H1 (cell line): ENCODE measurements at regions not wholly inside any gene's neighbourhood (a gene's known extent, or its start where the extent isn't known, plus 50 kb on each side); places are given as distances from the start of the nearest gene placed in this dataset.

Experiments
- CTCF ChIA-PET: fragments of 300-600 bp; sonication (Branson Sonifier 250); formaldehyde crosslinking; loops from one replicate; lab custom pipeline; 2021; ENCODE audit not compliant: partially characterized antibody; lab: Charles Lee
- POLR2A ChIA-PET: fragments of 300-600 bp; sonication (Branson Sonifier 250); formaldehyde crosslinking; loops from one replicate; lab custom pipeline; 2021; ENCODE audit warnings: inconsistent platforms; ENCODE audit not compliant: partially characterized antibody; lab: Charles Lee
- DNase-seq, 2 experiments: peaks; one replicate each; pipeline versions ENCODE4 v3.0.0 to v3.0.0-alpha.2; 2010 to 2022; ENCODE audit warnings: low spot score in 2 of 2, low read depth in 1 of 2, mixed read lengths in 1 of 2
- FAIRE-seq: peaks from 2 replicates; lab custom pipeline; 2011; peaks lifted over from hg19 to GRCh38; lab: Jason Lieb, UNC
- H2AFZ ChIP-seq: 2 replicates; pipeline ENCODE4 v1.8.1; 2012; ENCODE audit warnings: low read length, inconsistent platforms
- H2AK5ac ChIP-seq: 2 replicates; pipeline ENCODE4 v1.6.1; 2013; ENCODE audit warnings: low read depth, low read length
- H2BK120ac ChIP-seq: replicated peaks from 2 replicates; pipeline ENCODE3; 2013; ENCODE audit warnings: low read depth, low read length, inconsistent platforms
- H2BK12ac ChIP-seq: 2 replicates; pipeline ENCODE4 v1.6.1; 2013; ENCODE audit warnings: low read depth, low read length
- H2BK15ac ChIP-seq: 2 replicates; pipeline ENCODE4 v1.6.1; 2013; ENCODE audit warnings: low read length
- H2BK20ac ChIP-seq: 2 replicates; pipeline ENCODE4 v1.6.1; 2013; ENCODE audit warnings: low read length
- H2BK5ac ChIP-seq: 2 replicates; pipeline ENCODE4 v1.6.1; 2013; ENCODE audit warnings: low read depth, low read length
- H3K14ac ChIP-seq: 2 replicates; pipeline ENCODE4 v1.6.1; 2013; ENCODE audit warnings: inconsistent platforms; ENCODE audit not compliant: insufficient read length
- H3K18ac ChIP-seq: 2 replicates; pipeline ENCODE4 v1.6.1; 2013; ENCODE audit warnings: low read length; ENCODE audit errors: extremely low read depth
- H3K23ac ChIP-seq: 2 replicates; pipeline ENCODE4 v1.6.1; 2013; ENCODE audit warnings: inconsistent platforms; ENCODE audit not compliant: insufficient read length
- H3K23me2 ChIP-seq: 2 replicates; pipeline ENCODE4 v1.6.1; 2013; ENCODE audit warnings: low read depth, low read length
- H3K27ac ChIP-seq: 2 replicates; pipeline ENCODE4 v1.6.1; 2011; ENCODE audit warnings: low read depth, low read length, inconsistent platforms
- H3K27me3 ChIP-seq, 4 experiments: replicated peaks in 1 of 4; 1 replicate in 1 of 4; 2 replicates in 3 of 4; pipeline versions ENCODE4 v1.6.1 to v1.8.1; 2011 to 2013; ENCODE audit warnings: low read length in 3 of 4, mild to moderate bottlenecking in 3 of 4, inconsistent platforms in 2 of 4, mixed read lengths in 2 of 4, moderate library complexity in 1 of 4; ENCODE audit not compliant: control insufficient read depth in 3 of 4, insufficient read depth in 3 of 4; ENCODE audit errors: extremely low read depth in 1 of 4
- H3K36me3 ChIP-seq, 4 experiments: 2 replicates each; pipeline versions ENCODE4 v1.6.1 to v1.8.1; 2011 to 2013; ENCODE audit warnings: mild to moderate bottlenecking in 4 of 4, low read length in 3 of 4, moderate library complexity in 2 of 4, control low read depth in 1 of 4, inconsistent platforms in 1 of 4; ENCODE audit not compliant: insufficient read depth in 4 of 4, control insufficient read depth in 2 of 4
- H3K4ac ChIP-seq: replicated peaks from 2 replicates; pipeline ENCODE3; 2013; ENCODE audit warnings: low read length, low read depth, mixed read lengths, inconsistent platforms; ENCODE audit not compliant: insufficient read length
- H3K4me1 ChIP-seq, 4 experiments: replicated peaks in 1 of 4; 1 replicate in 1 of 4; 2 replicates in 3 of 4; pipeline versions ENCODE4 v1.6.1 to v1.8.1; 2011 to 2013; ENCODE audit warnings: low read length in 3 of 4, inconsistent platforms in 2 of 4, mixed read lengths in 1 of 4; ENCODE audit not compliant: insufficient read depth in 4 of 4, control insufficient read depth in 3 of 4
- H3K4me2 ChIP-seq, 2 experiments: 2 replicates each; pipeline versions ENCODE4 v1.6.1 to v1.8.1; 2011 to 2013; ENCODE audit warnings: low read depth in 2 of 2, low read length in 2 of 2, control low read depth in 1 of 2, inconsistent platforms in 1 of 2, mild to moderate bottlenecking in 1 of 2; ENCODE audit not compliant: insufficient read depth in 1 of 2
- H3K4me3 ChIP-seq, 4 experiments: fragments of 200-600, 300-600 bp in 1 of 4; sonication (generic), shearing (Covaris generic), sonication (Bioruptor Twin) in 1 of 4; 2 replicates each; pipeline versions ENCODE4 v1.5.1 to v1.8.1; 2011 to 2016; ENCODE audit warnings: low read length in 4 of 4, low read depth in 3 of 4, control low read depth in 2 of 4, inconsistent platforms in 2 of 4, mild to moderate bottlenecking in 2 of 4, mixed read lengths in 1 of 4, moderate library complexity in 1 of 4; ENCODE audit not compliant: insufficient read depth in 2 of 4; ENCODE audit errors: extremely low read depth in 1 of 4
- H3K56ac ChIP-seq: replicated peaks from 2 replicates; pipeline ENCODE3; 2013; ENCODE audit warnings: low read depth, mild to moderate bottlenecking, mixed read lengths, low read length, inconsistent platforms; ENCODE audit not compliant: insufficient read length
- H3K79me1 ChIP-seq: 2 replicates; pipeline ENCODE4 v1.6.1; 2013; ENCODE audit warnings: low read depth, low read length, control low read depth
- H3K79me2 ChIP-seq, 2 experiments: 2 replicates each; pipeline versions ENCODE4 v1.6.1 to v1.8.1; 2012 to 2013; ENCODE audit warnings: low read length in 2 of 2, mild to moderate bottlenecking in 2 of 2, inconsistent platforms in 1 of 2; ENCODE audit not compliant: insufficient read depth in 2 of 2, control insufficient read depth in 1 of 2
- H3K9ac ChIP-seq, 4 experiments: replicated peaks in 1 of 4; 1 replicate in 1 of 4; 2 replicates in 3 of 4; pipeline versions ENCODE4 v1.6.1 to v1.8.1; 2011 to 2013; ENCODE audit warnings: low read depth in 3 of 4, low read length in 3 of 4, control low read depth in 2 of 4, mild to moderate bottlenecking in 2 of 4, moderate library complexity in 2 of 4, inconsistent platforms in 1 of 4; ENCODE audit errors: extremely low read depth in 1 of 4
- H3K9me3 ChIP-seq, 2 experiments: 2 replicates each; pipeline versions ENCODE4 v1.6.1 to v1.8.1; 2012 to 2013; ENCODE audit warnings: mild to moderate bottlenecking in 2 of 2, moderate library complexity in 2 of 2, control low read depth in 1 of 2, inconsistent platforms in 1 of 2, low read depth in 1 of 2, low read length in 1 of 2, mixed read lengths in 1 of 2; ENCODE audit not compliant: insufficient read depth in 2 of 2
- H4K20me1 ChIP-seq, 2 experiments: replicated peaks in 1 of 2; 2 replicates each; pipeline versions ENCODE3 to v1.8.1; 2011 to 2013; ENCODE audit warnings: inconsistent platforms in 2 of 2, low read length in 2 of 2, mild to moderate bottlenecking in 1 of 2; ENCODE audit not compliant: insufficient read depth in 2 of 2, control insufficient read depth in 1 of 2
- H4K5ac ChIP-seq: 2 replicates; pipeline ENCODE4 v1.6.1; 2013; ENCODE audit warnings: low read length, low read depth, mixed read lengths, inconsistent platforms; ENCODE audit not compliant: insufficient read length
- H4K8ac ChIP-seq: 2 replicates; pipeline ENCODE4 v1.8.0; 2013; ENCODE audit warnings: mild to moderate bottlenecking, moderate library complexity, low read length, inconsistent platforms; ENCODE audit not compliant: insufficient read depth; ENCODE audit errors: extremely low read depth
- H4K91ac ChIP-seq: replicated peaks from 2 replicates; pipeline ENCODE3; 2013; ENCODE audit warnings: low read length, mixed read lengths, inconsistent platforms; ENCODE audit not compliant: insufficient read length
- GTF2F1 ChIP-seq: IDR thresholded peaks from 2 replicates; pipeline ENCODE4 v1.6.1; 2012; ENCODE audit warnings: low read depth, low read length, improper control_type of control experiment, borderline replicate concordance
- KDM4A ChIP-seq: IDR thresholded peaks from one replicate; pipeline ENCODE4 v1.7.1; 2012; ENCODE audit warnings: low read depth, mild to moderate bottlenecking, moderate library complexity, low read length, inconsistent platforms; ENCODE audit not compliant: severe bottlenecking
- POLR2AphosphoS5 ChIP-seq: IDR thresholded peaks from 2 replicates; pipeline ENCODE4 v1.6.1; 2011; ENCODE audit warnings: low read depth, low read length
- RXRA ChIP-seq: IDR thresholded peaks from 2 replicates; pipeline ENCODE4 v1.6.1; 2011; ENCODE audit warnings: low read depth, mild to moderate bottlenecking, low read length, moderate library complexity; ENCODE audit not compliant: insufficient read depth
- SP4 ChIP-seq: IDR thresholded peaks from 2 replicates; pipeline ENCODE4 v1.6.1; 2012; ENCODE audit warnings: low read length, inconsistent platforms
- ZNF274 ChIP-seq: IDR thresholded peaks from 2 replicates; pipeline ENCODE4 v1.7.0; 2012; ENCODE audit warnings: low read length, borderline replicate concordance; ENCODE audit errors: extremely low read depth
- WGBS, 2 experiments: shearing (Covaris generic) in 1 of 2; methylation state at CpG; one replicate each; pipeline versions ENCODE4 v1.1.6 to v1.1.7; 2013 to 2015; ENCODE audit warnings: low lambda C conversion rate in 2 of 2, mixed read lengths in 2 of 2, inconsistent platforms in 1 of 2, low coverage in 1 of 2, missing lambda C conversion rate in 1 of 2; ENCODE audit not compliant: insufficient replicate concordance in 2 of 2, insufficient coverage in 1 of 2, insufficient read length in 1 of 2; ENCODE audit errors: extremely low coverage in 1 of 2, missing lambda C conversion rate in 1 of 2; 5-methylcytosine and 5-hydroxymethylcytosine counted together

- H3K36me3 ChIP-seq = no peaks in the 10 kb centered on the region
- 93% methylated on average over 15 of the region's 17 CpGs; no CpG with 5 or more reads in 1 of the 2 experiments for WGBS, 2 experiments
- H2BK20ac ChIP-seq = no peak overlapping the region
- no peak overlapping the region for H3K27ac ChIP-seq
- no peaks in the 10 kb centered on the region for H4K20me1 ChIP-seq
- no peak overlapping the region for H3K14ac ChIP-seq
- H2BK5ac ChIP-seq = no peak overlapping the region
- no peak overlapping the region; the same call in 1 of the 2 replicates for H4K8ac ChIP-seq
- H2AK5ac ChIP-seq = no peak overlapping the region
- H4K5ac ChIP-seq = no peak overlapping the region
- no peaks in the 10 kb centered on the region for H3K79me1 ChIP-seq
- H3K4me1 ChIP-seq = no peaks in the 10 kb centered on the region
- TF ChIP-seq ZNF274 (no peak), SP4 (no peak), KDM4A (no peak), RXRA (no peak), GTF2F1 (no peak), POLR2AphosphoS5 (no peak)
- TF ChIP-seq, all 59 proteins: peak for 0
- no peak overlapping the region for H3K18ac ChIP-seq
- no peak overlapping the region for H4K91ac ChIP-seq
- H2BK12ac ChIP-seq = no peak overlapping the region
- H3K79me2 ChIP-seq = no peaks in the 10 kb centered on the region
- no peaks in the 10 kb centered on the region for H3K27me3 ChIP-seq
- DNase-seq (no peak), FAIRE-seq (no peak)
- ChIA-PET POLR2A (no interaction called here), CTCF (interaction anchor here (1.0 to 1.3 kb wide), 2 partner anchors 8 to 325 kb away, joined by 3 read pairs; no protein-coding TSS in a partner anchor)
- H3K9ac ChIP-seq = no peak overlapping the region
- peaks cover 2% of the 10 kb centered on the region; the same call in 1 of the 2 replicates for H3K23me2 ChIP-seq
- H2AFZ ChIP-seq = no peak overlapping the region
- H3K9me3 ChIP-seq = no peaks in the 10 kb centered on the region
- no peak overlapping the region for H3K4me3 ChIP-seq
- H3K4me2 ChIP-seq = no peak overlapping the region
- no peak overlapping the region for H3K4ac ChIP-seq
- H3K56ac ChIP-seq = no peak overlapping the region
- no peak overlapping the region for H2BK15ac ChIP-seq
- H3K23ac ChIP-seq = no peak overlapping the region
- no peak overlapping the region for H2BK120ac ChIP-seq
These were observed 553.6 kb downstream of the TCERG1L start for GRCh38 chr10:130757821-130758489.
